AG09319 (cell line): ENCODE measurements at regions not wholly inside any gene's neighbourhood (a gene's known extent, or its start where the extent isn't known, plus 50 kb on each side); places are given as distances from the start of the nearest gene placed in this dataset.

ENCODE experiments used
- DNase-seq: peaks from one replicate; pipeline ENCODE4 v3.0.0-alpha.2; 2010; ENCODE audit warnings: low read depth; ENCODE audit errors: extremely low read depth
- CTCF ChIP-seq: IDR thresholded peaks from 2 replicates; pipeline ENCODE4 v1.5.1; 2011; ENCODE audit warnings: low read depth, mild to moderate bottlenecking, inconsistent platforms, low read length, moderate library complexity

- TF ChIP-seq CTCF: no peak
- no peak for DNase-seq
Observed at GRCh38 chr9:3035579-3036332, 191.9 kb upstream of the PUM3 start.

- DNase-seq: no peak
- no peak for TF ChIP-seq CTCF
Observed at GRCh38 chr9:3032898-3033297, 189.0 kb upstream of the PUM3 start.

- no peak for DNase-seq
- TF ChIP-seq CTCF: no peak
Observed at GRCh38 chr9:3028535-3028934, 184.6 kb upstream of the PUM3 start.

GRCh38 chr9:3027210-3027609 is 183.3 kb upstream of the PUM3 start:
- no peak for DNase-seq
- no peak for TF ChIP-seq CTCF

- no peak for TF ChIP-seq CTCF
- no peak for DNase-seq
Observed at GRCh38 chr9:3023449-3023848, 179.6 kb upstream of the PUM3 start.

- DNase-seq: no peak
Observed at GRCh38 chr9:3018691-3019230, 174.9 kb upstream of the PUM3 start.

GRCh38 chr9:3018071-3018470 is 174.2 kb upstream of the PUM3 start:
- no peak for TF ChIP-seq CTCF
- no peak for DNase-seq

More at GRCh38 chr9:3018691-3019230, 174.9 kb upstream of the PUM3 start:
- TF ChIP-seq CTCF: no peak
